ENCODE measurements at regions not wholly inside any gene's neighbourhood (a gene's known extent, or its start where the extent isn't known, plus 50 kb on each side); places are given as distances from the start of the nearest gene placed in this dataset.

DNA sequence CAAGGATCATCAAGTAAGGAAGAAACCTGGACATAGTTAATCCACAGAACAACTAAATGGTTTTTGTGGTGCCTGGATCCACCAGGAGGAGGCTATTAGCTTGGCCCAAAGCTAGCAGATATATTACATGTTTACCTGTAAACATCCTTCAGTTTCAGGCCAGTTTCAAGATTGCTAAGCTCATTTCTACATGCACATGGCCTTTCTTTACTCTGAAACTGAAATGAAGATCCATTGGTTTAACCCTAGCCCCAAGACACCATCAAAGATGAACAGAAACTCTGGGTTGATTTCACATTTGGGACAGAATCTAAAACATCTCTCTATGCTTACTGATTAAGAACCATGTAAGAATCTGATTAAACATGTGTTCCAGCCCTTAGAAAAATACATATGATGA, 611.8 kb downstream of the TLE1 start:
- no peaks in the 10 kb centered on the region for H3K36me3 ChIP-seq (ENCODE audit: control insufficient read depth, low read length)
- no peaks in the 10 kb centered on the region for H3F3A ChIP-seq (ENCODE audit: control insufficient read depth, insufficient read depth)
- no peaks in the 10 kb centered on the region for H3K4me1 ChIP-seq (ENCODE audit: control insufficient read depth, low read length)
- H3K4me3 ChIP-seq (ENCODE audit: low read length) = no peak overlapping the region
- no peaks in the 10 kb centered on the region for H3K27me3 ChIP-seq (ENCODE audit: control insufficient read depth, low read length)
- no peaks in the 10 kb centered on the region for H4K20me1 ChIP-seq (ENCODE audit: control insufficient read depth, insufficient read depth, low read depth, low read length)
- H3K9me2 ChIP-seq (replicated peaks; ENCODE audit: control insufficient read depth, low read length) = no peaks in the 10 kb centered on the region
- no peaks in the 10 kb centered on the region for H3K9me3 ChIP-seq (ENCODE audit: control insufficient read depth, insufficient read depth, low read length)
- TF ChIP-seq CTCF (IDR thresholded peaks at IDR 0.05; ENCODE audit: low read depth, low read length, poor library complexity, severe bottlenecking) (no peak), EZH2phosphoT487 (IDR thresholded peaks at IDR 0.05; ENCODE audit: borderline replicate concordance, low read length) (no peak)
- no peak overlapping the region for H3K4me2 ChIP-seq (ENCODE audit: low read length)
- H3K27ac ChIP-seq (ENCODE audit: low read depth, low read length) = no peak overlapping the region
- H3K79me2 ChIP-seq (ENCODE audit: control insufficient read depth, low read length) = no peaks in the 10 kb centered on the region

DNA sequence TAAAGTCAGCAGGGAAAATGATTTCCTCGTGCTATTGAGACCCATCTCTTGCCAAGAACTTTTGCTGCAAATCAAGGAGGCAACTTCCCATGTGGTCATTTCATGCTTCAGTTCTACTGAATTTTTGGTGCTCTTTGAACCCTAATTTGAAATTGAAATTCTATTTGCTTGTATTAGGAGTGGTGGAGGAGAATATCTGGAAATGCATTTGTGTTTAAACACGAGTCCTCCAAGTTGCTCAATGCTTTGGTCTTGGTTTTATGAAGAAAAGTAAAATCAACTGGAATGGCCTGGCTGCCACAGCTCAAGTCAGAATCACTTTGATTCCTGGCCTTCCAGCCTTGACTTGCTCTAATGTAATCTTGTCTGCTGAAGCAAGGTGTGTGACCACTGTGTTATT, 613.2 kb downstream of the TLE1 start:
- Histone ChIP-seq H3K9me3 (ENCODE audit: control insufficient read depth, insufficient read depth, low read length) (no peaks in the 10 kb centered on the region), H3K9me2 (replicated peaks; ENCODE audit: control insufficient read depth, low read length) (no peaks in the 10 kb centered on the region), H3K4me1 (ENCODE audit: control insufficient read depth, low read length) (no peaks in the 10 kb centered on the region), H3K27me3 (ENCODE audit: control insufficient read depth, low read length) (no peaks in the 10 kb centered on the region), H3K36me3 (ENCODE audit: control insufficient read depth, low read length) (no peaks in the 10 kb centered on the region), H3K27ac (ENCODE audit: low read depth, low read length) (no peak overlapping the region), H3K79me2 (ENCODE audit: control insufficient read depth, low read length) (no peaks in the 10 kb centered on the region), H3K4me2 (ENCODE audit: low read length) (no peak overlapping the region), H4K20me1 (ENCODE audit: control insufficient read depth, insufficient read depth, low read depth, low read length) (no peaks in the 10 kb centered on the region), H3K4me3 (ENCODE audit: low read length) (no peak overlapping the region), H3F3A (ENCODE audit: control insufficient read depth, insufficient read depth) (no peaks in the 10 kb centered on the region)
- TF ChIP-seq EZH2phosphoT487 (IDR thresholded peaks at IDR 0.05; ENCODE audit: borderline replicate concordance, low read length) (no peak), CTCF (IDR thresholded peaks at IDR 0.05; ENCODE audit: low read depth, low read length, poor library complexity, severe bottlenecking) (no peak)

- H3K27me3 ChIP-seq (ENCODE audit: control insufficient read depth, low read length) = no peaks in the 10 kb centered on the region
- H3K36me3 ChIP-seq (ENCODE audit: control insufficient read depth, low read length) = no peaks in the 10 kb centered on the region
- TF ChIP-seq CTCF (IDR thresholded peaks at IDR 0.05; ENCODE audit: low read depth, low read length, poor library complexity, severe bottlenecking) (no peak), EZH2phosphoT487 (IDR thresholded peaks at IDR 0.05; ENCODE audit: borderline replicate concordance, low read length) (no peak)
- no peak overlapping the region for H3K4me2 ChIP-seq (ENCODE audit: low read length)
- H3K4me1 ChIP-seq (ENCODE audit: control insufficient read depth, low read length) = no peaks in the 10 kb centered on the region
- H3F3A ChIP-seq (ENCODE audit: control insufficient read depth, insufficient read depth) = no peaks in the 10 kb centered on the region
- no peaks in the 10 kb centered on the region for H4K20me1 ChIP-seq (ENCODE audit: control insufficient read depth, insufficient read depth, low read depth, low read length)
- no peak overlapping the region for H3K4me3 ChIP-seq (ENCODE audit: low read length)
- H3K27ac ChIP-seq (ENCODE audit: low read depth, low read length) = no peak overlapping the region
- H3K9me2 ChIP-seq (replicated peaks; ENCODE audit: control insufficient read depth, low read length) = no peaks in the 10 kb centered on the region
- no peaks in the 10 kb centered on the region for H3K9me3 ChIP-seq (ENCODE audit: control insufficient read depth, insufficient read depth, low read length)
- no peaks in the 10 kb centered on the region for H3K79me2 ChIP-seq (ENCODE audit: control insufficient read depth, low read length)
Measured at GRCh38 chr9:81074221-81074620, 615.1 kb downstream of the TLE1 start.

DNA sequence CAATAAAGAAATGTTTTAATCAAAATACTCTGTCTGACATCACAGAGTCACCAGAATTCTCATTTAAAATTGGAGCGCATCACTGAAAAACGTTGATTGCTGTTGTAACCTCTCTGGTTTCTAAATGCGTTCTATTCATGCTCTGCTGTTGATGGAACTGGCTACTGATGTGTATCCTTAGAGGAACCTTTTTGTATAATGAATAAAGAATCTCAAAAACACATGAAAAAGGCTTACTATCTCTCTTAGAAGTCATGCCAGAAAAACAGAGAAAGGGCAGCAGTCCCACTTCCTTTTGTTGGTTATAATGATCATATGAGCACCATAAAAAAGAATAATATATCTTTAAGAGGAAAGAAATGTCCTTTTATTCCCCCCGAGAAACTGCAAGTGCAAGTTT, 615.5 kb downstream of the TLE1 start:
- H3K27ac ChIP-seq (ENCODE audit: low read depth, low read length) = no peak overlapping the region
- TF ChIP-seq EZH2phosphoT487 (IDR thresholded peaks at IDR 0.05; ENCODE audit: borderline replicate concordance, low read length) (no peak), CTCF (IDR thresholded peaks at IDR 0.05; ENCODE audit: low read depth, low read length, poor library complexity, severe bottlenecking) (no peak)
- H3K4me1 ChIP-seq (ENCODE audit: control insufficient read depth, low read length) = no peaks in the 10 kb centered on the region
- H3K4me3 ChIP-seq (ENCODE audit: low read length) = no peak overlapping the region
- H3F3A ChIP-seq (ENCODE audit: control insufficient read depth, insufficient read depth) = no peaks in the 10 kb centered on the region
- no peaks in the 10 kb centered on the region for H3K27me3 ChIP-seq (ENCODE audit: control insufficient read depth, low read length)
- H3K9me3 ChIP-seq (ENCODE audit: control insufficient read depth, insufficient read depth, low read length) = no peaks in the 10 kb centered on the region
- no peaks in the 10 kb centered on the region for H3K9me2 ChIP-seq (replicated peaks; ENCODE audit: control insufficient read depth, low read length)
- no peak overlapping the region for H3K4me2 ChIP-seq (ENCODE audit: low read length)
- H3K36me3 ChIP-seq (ENCODE audit: control insufficient read depth, low read length) = no peaks in the 10 kb centered on the region
- no peaks in the 10 kb centered on the region for H4K20me1 ChIP-seq (ENCODE audit: control insufficient read depth, insufficient read depth, low read depth, low read length)
- no peaks in the 10 kb centered on the region for H3K79me2 ChIP-seq (ENCODE audit: control insufficient read depth, low read length)
